LHCN-M2 (cell line): ENCODE measurements at regions not wholly inside any gene's neighbourhood (a gene's known extent, or its start where the extent isn't known, plus 50 kb on each side); places are given as distances from the start of the nearest gene placed in this dataset.

Source experiments
- DNase-seq: peaks from one replicate; pipeline ENCODE4 v3.0.0-alpha.2; 2012; ENCODE audit warnings: low read depth

GRCh38 chr18:78207942-78208341 is 771.7 kb upstream of the SALL3 start:
- no peak for DNase-seq

- no peak for DNase-seq
These were observed 771.2 kb upstream of the SALL3 start for GRCh38 chr18:78208461-78208860.

- DNase-seq: no peak
These were observed 766.1 kb upstream of the SALL3 start for GRCh38 chr18:78213361-78213994.

DNA sequence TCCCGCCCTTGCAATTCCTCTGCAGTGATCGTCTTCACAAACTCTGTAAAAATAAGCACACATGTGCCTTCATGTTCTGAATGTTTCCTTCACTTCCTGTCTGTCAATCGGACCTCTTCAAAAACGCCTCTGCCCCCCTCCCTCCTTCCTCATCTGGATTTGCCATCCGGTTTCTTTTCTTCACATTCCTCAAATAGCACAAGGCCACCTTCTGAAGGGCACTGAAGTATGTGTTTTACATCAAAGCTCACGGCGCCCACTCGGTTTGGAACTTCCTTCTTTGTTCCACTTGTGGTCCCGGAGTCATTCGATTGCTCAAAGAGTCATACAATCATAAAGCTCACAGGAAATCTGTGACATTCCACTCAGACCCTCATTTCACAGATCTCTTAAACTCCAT is 758.1 kb upstream of the SALL3 start:
- no peak for DNase-seq

GRCh38 chr18:78228974-78229373 is 750.6 kb upstream of the SALL3 start:
- no peak for DNase-seq

DNA sequence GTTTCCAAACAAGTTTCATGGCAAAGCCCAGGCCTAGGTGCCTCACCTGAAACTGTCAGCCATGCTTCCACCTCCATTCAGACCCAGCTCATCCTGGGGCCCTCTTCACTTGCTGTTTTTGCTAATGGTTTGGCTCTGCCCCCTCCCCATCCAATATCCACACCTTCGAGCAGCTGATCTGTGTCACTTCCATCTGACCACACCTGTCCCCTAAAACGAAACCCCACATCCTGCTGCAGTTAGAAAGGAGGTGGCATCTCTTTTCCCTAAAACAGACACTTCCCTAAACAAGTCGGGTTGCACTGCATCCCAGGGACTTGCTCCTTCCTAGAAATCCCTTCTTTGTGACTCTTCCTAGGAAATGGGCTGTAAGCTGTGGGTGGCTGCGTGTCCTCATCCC is 748.7 kb upstream of the SALL3 start:
- no peak for DNase-seq

DNA sequence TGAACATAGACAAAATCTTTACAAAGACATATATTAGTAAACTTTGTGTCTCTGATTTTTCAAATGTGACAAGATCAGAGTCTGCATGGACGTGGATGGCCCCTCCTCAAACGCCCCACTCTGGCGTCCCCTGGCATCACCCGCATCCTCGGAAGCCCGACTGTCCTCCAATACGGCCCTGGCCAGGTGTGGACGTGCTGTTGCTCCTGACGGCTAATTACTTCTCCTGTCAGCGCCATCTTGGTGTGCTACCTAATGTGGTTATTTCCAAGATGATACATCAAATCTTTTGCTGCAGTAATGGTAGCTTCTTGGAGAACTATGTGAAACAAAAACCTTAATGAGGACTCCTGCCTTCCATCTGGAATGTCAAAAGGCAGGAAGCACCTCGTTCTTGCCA is 747.4 kb upstream of the SALL3 start:
- DNase-seq: no peak

- no peak for DNase-seq
These were observed 741.8 kb upstream of the SALL3 start for GRCh38 chr18:78237864-78238263.

GRCh38 chr18:78238404-78239089 is 741.1 kb upstream of the SALL3 start:
- no peak for DNase-seq

DNA sequence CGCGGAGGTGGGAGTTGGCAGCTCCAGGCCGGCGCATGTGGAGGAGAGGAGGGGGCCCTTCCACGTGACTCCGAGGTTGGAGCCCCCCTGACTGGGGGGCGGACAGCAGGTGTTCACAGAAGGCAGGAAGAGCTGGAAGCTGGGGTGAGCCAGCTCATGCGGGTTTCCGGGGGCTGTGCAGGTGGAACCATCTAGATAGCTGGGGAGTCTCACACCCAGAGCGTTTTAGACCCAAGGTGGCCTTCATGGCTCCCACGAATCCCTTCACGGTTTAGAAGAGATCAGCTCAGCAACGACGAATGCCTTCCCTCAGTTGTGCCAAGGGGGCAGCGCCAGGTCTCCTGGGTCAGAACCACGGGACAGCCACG is 740.5 kb upstream of the SALL3 start:
- no peak for DNase-seq

GRCh38 chr18:78240101-78240500 is 739.5 kb upstream of the SALL3 start:
- no peak for DNase-seq

DNA sequence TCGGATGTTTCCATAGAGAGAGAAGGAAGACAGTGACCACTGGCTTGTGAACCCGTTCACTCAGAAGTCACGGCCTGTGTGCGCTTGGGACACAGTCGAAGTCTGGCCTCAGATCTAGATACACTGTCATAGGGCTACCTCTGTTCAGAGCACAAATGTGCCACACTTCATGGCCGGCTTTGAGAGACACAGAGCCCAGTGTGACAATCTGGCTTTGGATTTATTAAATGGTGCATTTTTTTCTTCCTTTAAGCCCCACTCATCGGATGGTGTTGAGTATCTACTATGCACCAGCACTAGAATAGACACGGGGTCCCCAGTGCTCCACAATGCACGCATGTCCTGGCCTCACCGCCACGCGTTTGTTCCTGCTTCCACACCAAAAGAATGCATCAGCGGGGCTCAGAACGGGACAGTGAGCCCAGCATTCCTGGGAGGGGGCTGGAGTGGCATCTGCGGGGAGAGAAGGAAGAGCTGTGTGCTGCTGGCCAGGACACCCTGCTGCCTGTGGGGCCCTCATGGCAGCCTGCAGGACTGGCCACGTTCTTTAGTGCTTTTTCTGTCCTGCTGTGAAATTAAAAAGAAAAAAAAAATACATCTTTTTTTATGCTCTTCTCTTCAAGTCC is 738.9 kb upstream of the SALL3 start:
- no peak for DNase-seq

GRCh38 chr18:78241535-78242253 is 737.9 kb upstream of the SALL3 start:
- no peak for DNase-seq

- DNase-seq: no peak
These were observed 737.4 kb upstream of the SALL3 start for GRCh38 chr18:78242254-78242643.

DNA sequence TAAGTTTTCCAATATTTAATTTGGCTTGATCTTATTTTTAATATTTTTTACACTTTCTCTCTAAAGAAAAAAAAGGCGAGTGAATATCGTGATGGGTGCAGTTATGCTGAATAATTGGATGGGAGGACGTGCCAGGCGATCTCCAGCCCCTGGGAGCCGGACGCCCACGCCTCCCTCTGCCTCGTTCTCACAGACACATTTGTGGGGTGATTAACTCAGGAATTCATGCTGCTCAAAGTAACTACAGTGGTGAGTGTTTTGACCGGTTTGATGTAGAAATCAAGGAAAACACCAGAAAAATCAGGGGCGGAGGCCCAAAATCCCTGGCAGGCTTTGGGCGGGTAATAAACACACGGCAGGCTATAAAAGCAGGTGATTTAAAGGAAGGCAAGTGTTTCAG is 736.8 kb upstream of the SALL3 start:
- no peak for DNase-seq

- no peak for DNase-seq
These were observed 734.8 kb upstream of the SALL3 start for GRCh38 chr18:78244779-78245178.

- no peak for DNase-seq
These were observed 734.2 kb upstream of the SALL3 start for GRCh38 chr18:78245451-78245850.

GRCh38 chr18:78246050-78246449 is 733.6 kb upstream of the SALL3 start:
- DNase-seq: no peak

DNA sequence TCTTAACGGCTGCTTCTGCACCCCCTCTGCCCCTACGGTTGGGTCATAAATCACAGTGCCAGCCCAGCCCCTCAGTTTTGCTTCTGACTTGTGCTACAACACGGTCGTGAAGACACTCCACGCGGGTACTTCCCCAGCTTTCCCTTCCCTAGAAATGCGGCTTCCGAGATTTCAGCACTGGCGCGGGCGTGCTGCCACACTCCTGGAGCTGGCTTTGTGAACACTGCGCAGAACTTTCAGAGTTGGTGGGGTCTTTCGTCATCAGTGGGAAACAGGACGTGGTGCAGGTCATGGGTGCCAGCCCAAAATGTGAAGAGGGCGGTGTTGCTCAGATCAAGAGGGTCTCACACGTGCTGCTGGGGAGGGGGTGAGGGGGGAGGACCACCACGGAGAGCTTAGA is 733.0 kb upstream of the SALL3 start:
- no peak for DNase-seq

DNA sequence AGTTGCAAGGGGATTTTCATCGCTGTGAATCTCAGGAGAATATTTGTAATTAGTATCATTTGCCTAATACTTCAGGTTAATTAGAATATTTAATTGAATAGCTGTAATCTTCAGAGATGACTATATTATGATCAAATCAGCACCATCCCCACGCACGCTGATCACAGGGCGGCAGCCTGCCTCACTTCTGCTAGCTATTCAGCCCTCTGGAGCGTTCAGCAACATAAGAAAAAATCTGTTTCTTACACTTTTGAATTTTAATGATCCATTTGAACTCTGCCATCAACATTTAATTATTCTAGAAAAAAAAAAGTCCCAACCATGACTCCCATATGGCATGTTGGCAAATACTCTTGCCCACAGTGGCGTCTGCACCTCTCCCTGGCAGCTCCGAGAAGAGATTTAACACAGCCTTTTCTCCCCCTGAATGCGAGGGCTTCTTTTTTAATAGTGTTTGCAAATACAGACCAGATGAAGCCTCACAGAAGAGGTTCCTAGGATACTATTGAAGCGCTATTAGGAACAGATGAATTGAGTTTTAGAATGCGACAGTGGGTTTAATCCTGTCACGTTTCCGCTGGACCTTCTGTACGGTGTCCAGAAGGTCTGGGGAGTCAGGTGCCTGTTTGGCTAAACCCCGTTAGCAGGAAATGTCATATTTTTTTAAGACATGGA is 731.9 kb upstream of the SALL3 start:
- DNase-seq: no peak

GRCh38 chr18:78255013-78255412 is 724.6 kb upstream of the SALL3 start:
- DNase-seq: no peak
